K562 (cell line): ENCODE measurements at regions not wholly inside any gene's neighbourhood (a gene's known extent, or its start where the extent isn't known, plus 50 kb on each side); places are given as distances from the start of the nearest gene placed in this dataset.

ENCODE experiments used
- ARID1B ChIP-seq: fragments of 450-650 bp; IDR thresholded peaks from 2 replicates; pipeline ENCODE4 v1.6.1; 2016; ENCODE audit warnings: antibody characterized with exemption, mild to moderate bottlenecking, inconsistent platforms
- ATF1 ChIP-seq, 2 experiments: fragments of 450-650 bp in 1 of 2; IDR thresholded peaks; 2 replicates each; pipeline ENCODE4 v1.6.1; 2016; ENCODE audit warnings: missing compliant biosample characterization in 1 of 2, missing genetic modification characterization in 1 of 2
- BCOR ChIP-seq: fragments of 450-650 bp; IDR thresholded peaks from 2 replicates; pipeline ENCODE4 v1.6.1; 2016
- BRD9 ChIP-seq: fragments of 450-650 bp; IDR thresholded peaks from 2 replicates; pipeline ENCODE4 v1.6.1; 2018; ENCODE audit warnings: low read depth; ENCODE audit not compliant: partially characterized antibody
- CBFA2T3 ChIP-seq: fragments of 450-650 bp; IDR thresholded peaks from 2 replicates; pipeline ENCODE4 v1.6.1; 2017
- CEBPZ ChIP-seq: fragments of 150-350 bp; IDR thresholded peaks from 2 replicates; pipeline ENCODE4 v1.6.1; 2014; ENCODE audit warnings: low read depth, mild to moderate bottlenecking, low read length, borderline replicate concordance
- CREB5 ChIP-seq: fragments of 250-450 bp; sonication (Bioruptor Pico); IDR thresholded peaks from 2 replicates; pipeline ENCODE4 v1.5.0; 2020; ENCODE audit warnings: mild to moderate bottlenecking
- CXXC5 ChIP-seq: fragments of 250-450 bp; sonication (Bioruptor Pico); IDR thresholded peaks from 2 replicates; pipeline ENCODE4 v1.8.0; 2022; ENCODE audit warnings: inconsistent platforms, mild to moderate bottlenecking, moderate library complexity
- DDX20 ChIP-seq: fragments of 450-650 bp; IDR thresholded peaks from 2 replicates; pipeline ENCODE4 v1.6.1; 2016; ENCODE audit warnings: missing genetic modification characterization, low read depth, mild to moderate bottlenecking, missing compliant biosample characterization, moderate library complexity
- ESRRA ChIP-seq: fragments of 450-650 bp; IDR thresholded peaks from 2 replicates; pipeline ENCODE4 v1.6.1; 2014; ENCODE audit warnings: low read depth, mild to moderate bottlenecking, moderate library complexity, borderline replicate concordance
- GMEB1 ChIP-seq: fragments of 250-450 bp; sonication (Bioruptor Pico); IDR thresholded peaks from 2 replicates; pipeline ENCODE4 v1.4.0; 2020; ENCODE audit warnings: mild to moderate bottlenecking
- JUND ChIP-seq, 2 experiments: IDR thresholded peaks; 2 replicates in 1 of 2; 3 replicates in 1 of 2; pipeline ENCODE4 v1.6.1; 2011; ENCODE audit warnings: borderline replicate concordance in 2 of 2, low read depth in 2 of 2, low read length in 2 of 2, improper control_type of control experiment in 1 of 2, missing biosample characterization in 1 of 2, missing genetic modification characterization in 1 of 2, missing genetic modification reagents in 1 of 2
- KLF10 ChIP-seq: fragments of 250-450 bp; sonication (Bioruptor Pico); IDR thresholded peaks from 2 replicates; pipeline ENCODE4 v1.6.1; 2021; ENCODE audit warnings: matching md5 sums
- POLR3A ChIP-seq: IDR thresholded peaks from 2 replicates; pipeline ENCODE4 v1.6.1; 2011; ENCODE audit warnings: borderline replicate concordance, mild to moderate bottlenecking, moderate library complexity; ENCODE audit not compliant: insufficient read length, insufficient read depth; ENCODE audit errors: extremely low read depth
- RB1 ChIP-seq: fragments of 450-650 bp; IDR thresholded peaks from 2 replicates; pipeline ENCODE4 v1.6.1; 2017; ENCODE audit warnings: low read depth, mild to moderate bottlenecking
- RBFOX2 ChIP-seq: fragments of 200-400 bp; formaldehyde crosslinking; IDR thresholded peaks from 2 replicates; pipeline ENCODE4 v1.6.1; 2017; ENCODE audit warnings: low read depth, mild to moderate bottlenecking, low read length, moderate library complexity
- RBM15 ChIP-seq: fragments of 200-400 bp; formaldehyde crosslinking; IDR thresholded peaks from 2 replicates; pipeline ENCODE4 v1.6.1; 2018; ENCODE audit warnings: mild to moderate bottlenecking, low read length, moderate library complexity; ENCODE audit not compliant: insufficient read depth
- SMAD1 ChIP-seq: fragments of 150-350 bp; IDR thresholded peaks from 2 replicates; pipeline ENCODE4 v1.6.1; 2014; ENCODE audit warnings: low read length, low read depth; ENCODE audit not compliant: partially characterized antibody
- U2AF2 ChIP-seq: fragments of 200-400 bp; formaldehyde crosslinking; optimal IDR thresholded peaks from 2 replicates; pipeline ENCODE3; 2017; ENCODE audit warnings: low read depth, mild to moderate bottlenecking, low read length
- ZC3H11A ChIP-seq: IDR thresholded peaks from 2 replicates; pipeline ENCODE4 v1.6.1; 2012; ENCODE audit warnings: low read depth, low read length, improper control_type of control experiment
- ZFX ChIP-seq: sonication (generic); formaldehyde crosslinking; IDR thresholded peaks from 2 replicates; pipeline ENCODE4 v1.8.0; 2022; ENCODE audit warnings: mild to moderate bottlenecking, missing genetic modification reagents, moderate library complexity
- ZKSCAN1 ChIP-seq: fragments of 150-350 bp; IDR thresholded peaks from 2 replicates; pipeline ENCODE4 v1.6.1; 2016; ENCODE audit warnings: low read depth, low read length
- ZNF263 ChIP-seq: sonication (generic); formaldehyde crosslinking; IDR thresholded peaks from 2 replicates; pipeline ENCODE4 v1.8.0; 2022; ENCODE audit warnings: mild to moderate bottlenecking, missing genetic modification reagents, borderline replicate concordance
- ZNF316 ChIP-seq: fragments of 450-650 bp; IDR thresholded peaks from 2 replicates; pipeline ENCODE4 v1.6.1; 2016

- no peak for TF ChIP-seq CEBPZ
- TF ChIP-seq GMEB1 (CRISPR knock-in tag): peak; percentile 41; the same call in 1 of the 2 replicates
- TF ChIP-seq ZKSCAN1: no peak
- peak; percentile 57; the same call in 1 of the 2 replicates for TF ChIP-seq CXXC5
- no peak for TF ChIP-seq POLR3A
- peak; percentile 41; the same call in 1 of the 2 replicates for TF ChIP-seq RBFOX2
- no peak for TF ChIP-seq ZC3H11A
- no peak for TF ChIP-seq ATF1 (CRISPR knock-in tag; IDR thresholded peaks at IDR 0.05)
- 0 out of 2 replicates have a peak, but pooled peaks have one; percentile 18 for TF ChIP-seq ATF1 (tag; IDR thresholded peaks at IDR 0.05)
- TF ChIP-seq ESRRA: peak; percentile 32; the same call in 1 of the 2 replicates
- no peak for TF ChIP-seq U2AF2
- no peak for TF ChIP-seq RB1
- TF ChIP-seq ZNF263: no peak
- no peak for TF ChIP-seq RBM15
- no peak for TF ChIP-seq ZNF316
- TF ChIP-seq KLF10 (CRISPR knock-in tag): no peak
- TF ChIP-seq SMAD1: no peak
- 0 out of 2 replicates have a peak, but pooled peaks have one; percentile 25 for TF ChIP-seq CBFA2T3
- TF ChIP-seq ARID1B: peak; percentile 30
- no peak for TF ChIP-seq BCOR
- TF ChIP-seq BRD9: no peak
- no peak for TF ChIP-seq JUND (IDR thresholded peaks at IDR 0.05; ENCODE audit: borderline replicate concordance, low read depth, low read length)
- TF ChIP-seq JUND (tag; IDR thresholded peaks at IDR 0.05; ENCODE audit: borderline replicate concordance, low read depth, low read length): peak; percentile 23; the same call in 1 of the 3 replicates
- 0 out of 2 replicates have a peak, but pooled peaks have one; percentile 47 for TF ChIP-seq ZFX (CRISPR knock-in tag)
- no peak for TF ChIP-seq CREB5
- TF ChIP-seq DDX20 (tag): no peak; the same call in 1 of the 2 replicates
Measured at GRCh38 chr3:152197937-152198336, 70.8 kb upstream of the MBNL1 start (continued).
